Small intestine (tissue), 7 donors: ENCODE measurements at regions not wholly inside any gene's neighbourhood (a gene's known extent, or its start where the extent isn't known, plus 50 kb on each side); places are given as distances from the start of the nearest gene placed in this dataset.
A peak's percentile ranks its signal among the peaks of the same experiment; 100 is the strongest.

Experiments used
- DNase-seq, 2 donors: peaks; one replicate each; pipeline versions ENCODE4 v3.0.0 to v3.0.0-alpha.2; 2013
- FAIRE-seq: peaks from 2 replicates; lab custom pipeline; 2012; peaks lifted over from hg19 to GRCh38; lab: Jason Lieb, UNC
- H3K27ac ChIP-seq, 3 donors: one replicate each; pipeline ENCODE4 v1.5.1; 2013; ENCODE audit warnings: low read length in 2 of 3, mild to moderate bottlenecking in 2 of 3, control low read depth in 1 of 3, inconsistent platforms in 1 of 3, low read depth in 1 of 3, moderate library complexity in 1 of 3
- H3K27me3 ChIP-seq, 3 donors: one replicate each; pipeline ENCODE4 v1.6.1; 2013; ENCODE audit warnings: low read length in 3 of 3, inconsistent platforms in 1 of 3; ENCODE audit not compliant: control insufficient read depth in 3 of 3, insufficient read depth in 3 of 3
- H3K36me3 ChIP-seq, 3 donors: one replicate each; pipeline ENCODE4 v1.6.1; 2013; ENCODE audit warnings: low read length in 3 of 3, inconsistent platforms in 1 of 3, low read depth in 1 of 3, mild to moderate bottlenecking in 1 of 3, moderate library complexity in 1 of 3; ENCODE audit not compliant: control insufficient read depth in 3 of 3, insufficient read depth in 2 of 3
- H3K4me1 ChIP-seq, 3 donors: one replicate each; pipeline ENCODE4 v1.6.1; 2013; ENCODE audit warnings: low read length in 2 of 3, inconsistent platforms in 1 of 3, low read depth in 1 of 3, mild to moderate bottlenecking in 1 of 3, moderate library complexity in 1 of 3; ENCODE audit not compliant: control insufficient read depth in 3 of 3, insufficient read depth in 2 of 3
- H3K4me3 ChIP-seq, 3 donors: one replicate each; pipeline ENCODE4 v1.5.1; 2013; ENCODE audit warnings: low read length in 3 of 3, control low read depth in 1 of 3, inconsistent platforms in 1 of 3, low read depth in 1 of 3, mild to moderate bottlenecking in 1 of 3, moderate library complexity in 1 of 3
- H3K9me3 ChIP-seq, 2 donors: one replicate each; pipeline ENCODE4 v1.6.1; 2013; ENCODE audit warnings: low read depth in 1 of 2, low read length in 1 of 2; ENCODE audit not compliant: control insufficient read depth in 2 of 2, insufficient read depth in 1 of 2
- WGBS, 3 donors: extraction: QIAGEN DNeasy Blood & Tissue Kit; methylation state at CpG; one replicate each; pipeline ENCODE4 v1.1.7; 2013; 5-methylcytosine and 5-hydroxymethylcytosine counted together
- donor health status: healthy with polysubstance abuse.
- donor health status: control.
- donor health status: control.
- donor health status: Bipolar disorder and iron deficiency.
- donor health status: healthy.

GRCh38 chr12:92432724-92433441 is 269.9 kb upstream of the PLEKHG7 start:
- no peaks in the 10 kb centered on the region for H3K27me3 ChIP-seq
- no peaks in the 10 kb centered on the region for H3K9me3 ChIP-seq
- no peaks in the 10 kb centered on the region for H3K36me3 ChIP-seq
- DNase-seq, result no peak
- no peak overlapping the region for H3K27ac ChIP-seq
- 72 to 85% (median 75%) methylated on average over 4 of the region's 4 CpGs for WGBS, 3 donors
- no peak for FAIRE-seq
- H3K4me3 ChIP-seq, result no peak overlapping the region
- peaks cover 0 to 3% (median 3%) of the 10 kb centered on the region in 3 donors for H3K4me1 ChIP-seq

- Histone ChIP-seq H3K9me3 (no peaks in the 10 kb centered on the region), H3K4me3 (no peak overlapping the region), H3K36me3 (no peaks in the 10 kb centered on the region), H3K4me1 (no peaks in the 10 kb centered on the region), H3K27me3 (no peaks in the 10 kb centered on the region), H3K27ac (no peak overlapping the region)
- WGBS, 3 donors, result 73 to 89% (median 83%) methylated on average over 5 of the region's 5 CpGs
- DNase-seq (no peak), FAIRE-seq (no peak)
Measured at GRCh38 chr12:92431146-92431545, 271.6 kb upstream of the PLEKHG7 start.

GRCh38 chr12:92426332-92426731 is 276.5 kb upstream of the PLEKHG7 start:
- Histone ChIP-seq H3K36me3 (no peaks in the 10 kb centered on the region), H3K9me3 (no peaks in the 10 kb centered on the region), H3K4me1 (peaks cover 0 to 4% (median 0%) of the 10 kb centered on the region in 3 donors), H3K4me3 (no peak overlapping the region), H3K27ac (no peak overlapping the region), H3K27me3 (no peaks in the 10 kb centered on the region)
- FAIRE-seq (no peak), DNase-seq (no peak)

DNA sequence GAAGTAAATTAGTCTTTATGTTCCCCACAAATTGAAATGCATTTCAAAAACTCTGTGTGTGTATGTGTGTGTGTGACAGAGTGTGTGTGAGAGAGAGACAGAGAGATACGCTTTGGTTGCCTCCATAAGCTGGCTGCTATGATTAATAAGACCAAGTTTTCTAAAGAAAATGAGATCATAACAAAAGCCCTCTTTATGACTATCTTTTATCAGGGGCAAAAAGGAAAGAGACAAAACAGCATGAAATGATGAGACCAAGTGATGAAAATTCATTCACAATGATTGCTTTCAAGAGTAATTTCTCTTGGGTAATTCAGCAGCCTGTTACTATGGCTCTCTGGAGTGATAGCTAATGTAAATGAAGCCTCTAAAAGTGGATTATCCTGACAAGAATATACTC is 277.6 kb upstream of the PLEKHG7 start:
- Histone ChIP-seq H3K36me3 (no peaks in the 10 kb centered on the region), H3K4me1 (peaks cover 0 to 4% (median 0%) of the 10 kb centered on the region in 3 donors), H3K4me3 (no peak overlapping the region), H3K27ac (no peak overlapping the region), H3K27me3 (no peaks in the 10 kb centered on the region), H3K9me3 (no peaks in the 10 kb centered on the region)
- 95 to 100% (median 95%) methylated on average over 1 of the region's 1 CpG for WGBS, 3 donors
- no peak for FAIRE-seq
- DNase-seq, result no peak

DNA sequence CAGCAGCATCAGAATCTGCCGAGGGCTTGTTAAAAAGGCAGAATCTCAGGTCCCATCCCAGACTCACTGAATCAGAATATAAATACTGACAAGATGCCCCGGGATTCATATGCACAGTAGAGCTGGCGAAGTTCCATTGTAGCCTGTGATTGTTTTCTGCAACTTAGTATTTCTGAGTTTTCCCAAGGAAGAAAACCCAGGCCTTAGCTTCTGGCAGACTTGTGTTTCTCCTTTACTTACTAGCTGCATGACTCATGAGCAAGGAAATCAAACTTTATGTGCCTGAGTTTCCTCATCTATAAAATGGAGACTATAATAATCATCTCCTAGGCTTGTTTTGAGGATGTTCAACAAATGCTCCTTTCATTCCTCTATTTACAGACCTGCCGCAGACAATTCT is 278.5 kb upstream of the PLEKHG7 start:
- FAIRE-seq, result no peak
- no peak for DNase-seq
- Histone ChIP-seq H3K27ac (no peak overlapping the region), H3K36me3 (no peaks in the 10 kb centered on the region), H3K9me3 (no peaks in the 10 kb centered on the region), H3K4me3 (no peak overlapping the region), H3K27me3 (no peaks in the 10 kb centered on the region), H3K4me1 (peaks cover 0 to 4% (median 0%) of the 10 kb centered on the region in 3 donors)
- 85 to 94% (median 90%) methylated on average over 4 of the region's 4 CpGs for WGBS, 3 donors

GRCh38 chr12:92421701-92422100 is 276.1 kb upstream of the BTG1 start:
- Histone ChIP-seq H3K9me3 (no peaks in the 10 kb centered on the region), H3K36me3 (no peaks in the 10 kb centered on the region), H3K4me1 (peaks cover 0 to 4% (median 0%) of the 10 kb centered on the region in 3 donors), H3K4me3 (no peak overlapping the region), H3K27ac (no peak overlapping the region), H3K27me3 (no peaks in the 10 kb centered on the region)
- DNase-seq (peak in 1 of 2 donors; percentile 18), FAIRE-seq (no peak)

GRCh38 chr12:92421042-92421441 is 275.4 kb upstream of the BTG1 start:
- H3K36me3 ChIP-seq, result no peaks in the 10 kb centered on the region
- peaks cover 0 to 4% (median 0%) of the 10 kb centered on the region in 3 donors for H3K4me1 ChIP-seq
- no peak for FAIRE-seq
- no peak for DNase-seq
- no peak overlapping the region for H3K4me3 ChIP-seq
- no peaks in the 10 kb centered on the region for H3K27me3 ChIP-seq
- 95 to 100% (median 97%) methylated on average over 1 of the region's 1 CpG for WGBS, 3 donors
- H3K9me3 ChIP-seq, result no peaks in the 10 kb centered on the region
- no peak overlapping the region for H3K27ac ChIP-seq

DNA sequence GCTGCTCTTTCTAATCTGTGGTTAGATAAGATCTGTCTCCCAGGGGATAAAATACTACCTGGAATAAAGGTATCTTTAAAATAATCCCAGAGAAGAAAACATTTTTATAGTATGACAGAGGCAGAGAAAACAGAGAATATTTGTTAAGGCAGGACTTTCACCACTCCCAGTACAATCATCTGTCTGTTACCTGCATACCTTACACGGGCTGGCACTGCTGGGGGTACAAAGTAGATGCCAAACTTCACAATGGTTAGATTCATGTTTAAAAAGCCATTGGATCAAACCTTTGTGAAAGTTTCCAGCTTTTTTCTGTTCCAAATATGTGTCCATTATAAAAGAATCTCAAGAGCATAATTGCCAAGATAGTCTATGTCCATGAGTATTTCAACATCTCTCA is 273.6 kb upstream of the BTG1 start:
- no peaks in the 10 kb centered on the region for H3K36me3 ChIP-seq
- 42 to 87% (median 45%) methylated on average over 1 of the region's 1 CpG for WGBS, 3 donors
- DNase-seq (no peak), FAIRE-seq (no peak)
- no peaks in the 10 kb centered on the region for H3K27me3 ChIP-seq
- H3K4me3 ChIP-seq, result no peak overlapping the region
- peaks cover 0 to 8% (median under 1%) of the 10 kb centered on the region in 3 donors for H3K4me1 ChIP-seq
- no peaks in the 10 kb centered on the region for H3K9me3 ChIP-seq
- no peak overlapping the region for H3K27ac ChIP-seq

DNA sequence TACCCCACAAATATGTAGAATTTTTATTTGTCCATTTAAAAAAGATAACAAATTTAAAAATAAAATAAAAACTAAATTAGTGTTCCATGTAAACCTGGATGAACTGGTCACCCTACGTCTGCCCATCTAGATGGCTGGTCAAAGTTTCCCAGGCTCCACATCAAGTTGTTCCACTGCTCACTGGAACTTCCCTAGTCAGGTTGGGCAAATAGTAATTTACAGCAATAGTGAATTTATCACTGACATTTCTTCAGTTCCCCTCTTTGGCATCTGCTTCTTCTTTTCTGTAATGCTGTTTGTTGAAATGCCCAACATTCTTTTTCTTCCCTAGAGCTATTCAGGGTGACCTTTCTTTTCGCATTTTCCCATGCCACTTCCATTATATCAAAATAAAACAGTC is 272.7 kb upstream of the BTG1 start:
- no peaks in the 10 kb centered on the region for H3K9me3 ChIP-seq

More for the DNA sequence above, 272.7 kb upstream of the BTG1 start:
- DNase-seq, result no peak
- no peaks in the 10 kb centered on the region for H3K36me3 ChIP-seq
- H3K4me3 ChIP-seq, result no peak overlapping the region
- peak; percentile 74 for FAIRE-seq
- no peak overlapping the region for H3K27ac ChIP-seq
- peaks cover 0 to 10% (median 0%) of the 10 kb centered on the region in 3 donors for H3K4me1 ChIP-seq
- WGBS, 3 donors, result 88 to 96% (median 93%) methylated on average over 2 of the region's 2 CpGs
- no peaks in the 10 kb centered on the region for H3K27me3 ChIP-seq
